ENCODE measurements at regions not wholly inside any gene's neighbourhood (a gene's known extent, or its start where the extent isn't known, plus 50 kb on each side); places are given as distances from the start of the nearest gene placed in this dataset.

GRCh38 chr9:90287567-90288274 is 354.9 kb downstream of the DIRAS2 start:
- DNase-seq, result no peak

GRCh38 chr9:90288275-90288639 is 354.4 kb downstream of the DIRAS2 start:
- no peak for DNase-seq

GRCh38 chr9:90290716-90291485 is 351.7 kb downstream of the DIRAS2 start:
- DNase-seq, result no peak

GRCh38 chr9:90296539-90296938 is 346.1 kb downstream of the DIRAS2 start:
- DNase-seq, result no peak

GRCh38 chr9:90299968-90300367 is 342.7 kb downstream of the DIRAS2 start:
- no peak for DNase-seq

- DNase-seq, result no peak
Measured at GRCh38 chr9:90300611-90301276, 341.9 kb downstream of the DIRAS2 start.

GRCh38 chr9:90301277-90301653 is 341.4 kb downstream of the DIRAS2 start:
- no peak for DNase-seq

GRCh38 chr9:90303655-90304054 is 339.0 kb downstream of the DIRAS2 start:
- no peak for DNase-seq

GRCh38 chr9:90306158-90306557 is 336.5 kb downstream of the DIRAS2 start:
- no peak for DNase-seq

- no peak for DNase-seq
Measured at GRCh38 chr9:90307167-90307833, 335.3 kb downstream of the DIRAS2 start.

GRCh38 chr9:90307891-90308290 is 334.7 kb downstream of the DIRAS2 start:
- no peak for DNase-seq

- DNase-seq, result no peak
Measured at GRCh38 chr9:90308691-90309090, 333.9 kb downstream of the DIRAS2 start.

GRCh38 chr9:90309809-90310520 is 332.7 kb downstream of the DIRAS2 start:
- no peak for DNase-seq

- DNase-seq, result no peak
Measured at GRCh38 chr9:90310521-90310876, 332.1 kb downstream of the DIRAS2 start.

- DNase-seq, result no peak
Measured at GRCh38 chr9:90311811-90312210, 330.8 kb downstream of the DIRAS2 start.

- no peak for DNase-seq
Measured at GRCh38 chr9:90322296-90322695, 320.3 kb downstream of the DIRAS2 start.

GRCh38 chr9:90325913-90326653 is 316.5 kb downstream of the DIRAS2 start:
- DNase-seq, result no peak

- no peak for DNase-seq
Measured at GRCh38 chr9:90330231-90330630, 312.4 kb downstream of the DIRAS2 start.

GRCh38 chr9:90331826-90332575 is 310.6 kb downstream of the DIRAS2 start:
- no peak for DNase-seq

GRCh38 chr9:90333226-90333625 is 309.4 kb downstream of the DIRAS2 start:
- no peak for DNase-seq

- DNase-seq, result no peak
Measured at GRCh38 chr9:90340421-90340820, 302.2 kb downstream of the DIRAS2 start.
